Prostate gland (tissue), 2 donors: ENCODE measurements at regions not wholly inside any gene's neighbourhood (a gene's known extent, or its start where the extent isn't known, plus 50 kb on each side); places are given as distances from the start of the nearest gene placed in this dataset.

Experiments
- DNase-seq: peaks from one replicate; pipeline ENCODE4 v3.0.0-alpha.2; 2019; ENCODE audit warnings: low spot score
- H3K27ac ChIP-seq, 2 donors: fragments of 200-600 bp; sonication (generic); 2 replicates each; pipeline ENCODE4 v1.5.1; 2017 to 2019
- H3K27me3 ChIP-seq: fragments of 200-600 bp; sonication (generic); replicated peaks from 2 replicates; pipeline ENCODE4 v1.5.1; 2019; ENCODE audit not compliant: insufficient read depth
- H3K36me3 ChIP-seq, 2 donors: fragments of 200-600 bp; sonication (generic); 1 replicate in 1 of 2; 2 replicates in 1 of 2; pipeline versions ENCODE4 v1.5.1 to v1.8.1; 2017 to 2019
- H3K4me1 ChIP-seq: fragments of 200-600 bp; sonication (generic); replicated peaks from 2 replicates; pipeline ENCODE4 v1.5.1; 2019
- H3K4me3 ChIP-seq, 2 donors: fragments of 200-600 bp; sonication (generic); 2 replicates each; pipeline ENCODE4 v1.5.1; 2017 to 2019
- H3K9me3 ChIP-seq: fragments of 200-600 bp; sonication (generic); 2 replicates; pipeline ENCODE4 v1.5.1; 2017
- POLR2A ChIP-seq: fragments of 450-650 bp; IDR thresholded peaks from one replicate; pipeline ENCODE4 v1.6.1; 2016; ENCODE audit warnings: antibody characterized with exemption, mild to moderate bottlenecking
- POLR2AphosphoS5 ChIP-seq: sonication (generic); formaldehyde crosslinking; IDR thresholded peaks from one replicate; pipeline ENCODE4 v1.6.1; 2017; ENCODE audit warnings: antibody characterized with exemption
- WGBS: methylation state at CpG from one replicate; pipeline ENCODE4 v1.1.5; 2018; 5-methylcytosine and 5-hydroxymethylcytosine counted together
- intact Hi-C: fragments of 100-400 bp; cut with DNase I; formaldehyde crosslinking; loops from one replicate; pipeline ENCODE4 v1.14.2; 2022
- TF ChIP-seq, protein P1 (sequence below), 4 experiments: fragments of 200-600 bp in 2 of 4; fragments of 450-650 bp in 2 of 4; sonication (generic) in 2 of 4; IDR thresholded peaks; 1 replicate in 3 of 4; 2 replicates in 1 of 4; pipeline ENCODE4 v1.5.1; 2016 to 2019; ENCODE audit warnings: antibody characterized with exemption in 4 of 4, mild to moderate bottlenecking in 2 of 4, moderate library complexity in 2 of 4

DNA sequence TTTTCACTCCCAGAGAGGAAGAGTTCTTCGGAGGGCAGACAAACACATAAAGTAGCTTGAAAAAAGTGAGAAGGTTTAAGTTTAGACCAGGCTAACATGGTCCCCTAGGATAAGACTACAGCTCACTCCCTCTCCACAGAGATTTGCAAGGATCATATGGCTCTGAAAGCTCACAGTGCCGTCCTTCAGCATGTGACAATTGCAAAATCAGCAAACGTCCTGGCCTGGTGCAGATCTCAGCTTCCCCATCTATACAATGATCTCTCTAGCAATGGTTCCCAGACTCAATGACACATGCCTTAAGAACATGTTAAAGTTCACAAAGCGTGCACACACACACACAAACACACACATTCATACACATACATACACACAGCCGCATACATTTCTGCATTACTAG is 327.6 kb downstream of the ACTL7B start:
- intact Hi-C loops = no loop called here
- H3K36me3 ChIP-seq = no peaks in the 10 kb centered on the region
- H3K4me3 ChIP-seq = no peak overlapping the region
- H3K9me3 ChIP-seq = no peaks in the 10 kb centered on the region
- no peaks in the 10 kb centered on the region for H3K27me3 ChIP-seq
- no peaks in the 10 kb centered on the region for H3K4me1 ChIP-seq
- 75% methylated on average over 5 of the region's 5 CpGs for WGBS
- no peak for DNase-seq
- TF ChIP-seq POLR2A = no peak
- TF ChIP-seq, protein P1, sequence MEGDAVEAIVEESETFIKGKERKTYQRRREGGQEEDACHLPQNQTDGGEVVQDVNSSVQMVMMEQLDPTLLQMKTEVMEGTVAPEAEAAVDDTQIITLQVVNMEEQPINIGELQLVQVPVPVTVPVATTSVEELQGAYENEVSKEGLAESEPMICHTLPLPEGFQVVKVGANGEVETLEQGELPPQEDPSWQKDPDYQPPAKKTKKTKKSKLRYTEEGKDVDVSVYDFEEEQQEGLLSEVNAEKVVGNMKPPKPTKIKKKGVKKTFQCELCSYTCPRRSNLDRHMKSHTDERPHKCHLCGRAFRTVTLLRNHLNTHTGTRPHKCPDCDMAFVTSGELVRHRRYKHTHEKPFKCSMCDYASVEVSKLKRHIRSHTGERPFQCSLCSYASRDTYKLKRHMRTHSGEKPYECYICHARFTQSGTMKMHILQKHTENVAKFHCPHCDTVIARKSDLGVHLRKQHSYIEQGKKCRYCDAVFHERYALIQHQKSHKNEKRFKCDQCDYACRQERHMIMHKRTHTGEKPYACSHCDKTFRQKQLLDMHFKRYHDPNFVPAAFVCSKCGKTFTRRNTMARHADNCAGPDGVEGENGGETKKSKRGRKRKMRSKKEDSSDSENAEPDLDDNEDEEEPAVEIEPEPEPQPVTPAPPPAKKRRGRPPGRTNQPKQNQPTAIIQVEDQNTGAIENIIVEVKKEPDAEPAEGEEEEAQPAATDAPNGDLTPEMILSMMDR (IDR thresholded peaks at IDR 0.05) = no peak
- no peak for TF ChIP-seq POLR2AphosphoS5
- no peak overlapping the region for H3K27ac ChIP-seq

DNA sequence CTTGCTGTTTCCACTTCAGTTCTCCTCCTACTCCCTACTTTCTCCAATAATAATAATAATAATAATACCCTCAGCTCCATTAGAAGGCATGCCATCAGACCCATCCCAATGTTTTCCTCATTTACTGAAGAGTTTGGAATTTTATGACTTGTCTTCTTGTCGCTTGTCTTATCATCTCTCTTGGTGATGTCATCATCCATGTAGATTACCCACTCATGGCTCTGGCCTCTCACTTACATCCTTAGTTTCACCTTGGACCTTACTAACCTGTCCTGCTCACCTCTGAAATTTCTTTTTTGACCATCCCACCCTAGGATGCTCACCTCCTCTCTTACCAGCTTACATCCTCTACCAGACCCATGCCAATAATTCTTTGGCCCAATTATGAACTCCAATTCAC is 329.3 kb downstream of the ACTL7B start:
- Histone ChIP-seq H3K27ac (no peak overlapping the region), H3K4me3 (no peak overlapping the region), H3K9me3 (no peaks in the 10 kb centered on the region), H3K4me1 (no peaks in the 10 kb centered on the region), H3K36me3 (no peaks in the 10 kb centered on the region), H3K27me3 (no peaks in the 10 kb centered on the region)
- WGBS = 100% methylated on average over 1 of the region's 1 CpG
- DNase-seq = no peak
- intact Hi-C loops = no loop called here
- no peak for TF ChIP-seq POLR2AphosphoS5
- TF ChIP-seq, protein P1 (IDR thresholded peaks at IDR 0.05) = no peak
- TF ChIP-seq POLR2A = no peak

DNA sequence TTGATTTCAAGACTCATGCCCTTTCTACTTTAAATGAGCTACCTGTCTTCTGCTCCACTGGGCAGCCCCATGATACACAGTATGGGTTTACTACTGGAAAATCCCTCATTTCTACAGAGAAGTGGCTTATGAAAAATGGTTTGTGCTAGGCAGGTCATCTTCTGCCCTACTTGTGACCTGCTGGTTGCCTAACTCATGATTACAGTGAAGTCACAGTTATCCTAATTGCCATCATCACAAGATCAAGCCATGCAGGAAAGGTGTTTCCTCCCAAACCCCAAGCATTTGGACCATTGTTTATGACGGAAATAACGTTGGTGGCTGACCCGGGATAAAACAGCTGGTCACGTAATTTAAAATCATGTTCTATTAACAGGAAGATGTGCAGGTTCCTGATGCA is 330.6 kb downstream of the ACTL7B start:
- WGBS = 80% methylated on average over 4 of the region's 4 CpGs
- no peaks in the 10 kb centered on the region for H3K27me3 ChIP-seq
- intact Hi-C loops = no loop called here
- H3K4me3 ChIP-seq = no peak overlapping the region
- DNase-seq = no peak
- no peaks in the 10 kb centered on the region for H3K4me1 ChIP-seq
- no peak overlapping the region for H3K27ac ChIP-seq
- TF ChIP-seq POLR2A (no peak), POLR2AphosphoS5 (no peak)
- TF ChIP-seq, protein P1 (IDR thresholded peaks at IDR 0.05) = no peak
- H3K36me3 ChIP-seq = no peaks in the 10 kb centered on the region
- no peaks in the 10 kb centered on the region for H3K9me3 ChIP-seq

DNA sequence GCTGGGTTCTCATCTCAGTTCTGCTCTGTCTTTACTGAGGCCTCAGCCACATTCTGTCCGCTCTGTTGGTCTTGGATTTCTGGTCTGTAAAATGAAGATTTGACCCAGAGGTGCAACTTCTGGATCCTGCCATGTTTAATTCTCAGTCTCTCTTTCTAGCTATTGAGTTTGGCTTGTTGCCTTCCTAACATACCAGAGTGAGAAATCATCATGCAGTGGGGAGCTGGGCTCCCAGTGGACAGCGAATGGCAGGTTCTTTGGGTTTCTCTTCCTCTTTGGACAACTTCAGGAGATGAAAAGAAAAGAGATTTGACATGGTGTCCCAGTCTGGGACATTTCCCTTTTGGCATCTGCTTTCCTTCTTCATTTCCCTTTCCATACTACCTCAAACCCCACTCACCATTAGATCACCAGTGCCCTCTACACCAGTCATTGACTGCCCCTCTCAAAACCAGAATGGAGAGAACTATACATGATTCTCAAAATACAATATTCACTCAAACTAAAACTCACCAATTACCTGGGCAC is 334.7 kb downstream of the ACTL7B start:
- no peak for DNase-seq
- intact Hi-C loops = no loop called here
- 89% methylated on average over 2 of the region's 2 CpGs for WGBS
- Histone ChIP-seq H3K36me3 (no peaks in the 10 kb centered on the region), H3K4me1 (no peaks in the 10 kb centered on the region), H3K9me3 (no peaks in the 10 kb centered on the region), H3K27me3 (no peaks in the 10 kb centered on the region), H3K27ac (no peak overlapping the region), H3K4me3 (no peak overlapping the region)
- no peak for TF ChIP-seq POLR2AphosphoS5
- TF ChIP-seq, protein P1 (IDR thresholded peaks at IDR 0.05) = no peak
- no peak for TF ChIP-seq POLR2A

DNA sequence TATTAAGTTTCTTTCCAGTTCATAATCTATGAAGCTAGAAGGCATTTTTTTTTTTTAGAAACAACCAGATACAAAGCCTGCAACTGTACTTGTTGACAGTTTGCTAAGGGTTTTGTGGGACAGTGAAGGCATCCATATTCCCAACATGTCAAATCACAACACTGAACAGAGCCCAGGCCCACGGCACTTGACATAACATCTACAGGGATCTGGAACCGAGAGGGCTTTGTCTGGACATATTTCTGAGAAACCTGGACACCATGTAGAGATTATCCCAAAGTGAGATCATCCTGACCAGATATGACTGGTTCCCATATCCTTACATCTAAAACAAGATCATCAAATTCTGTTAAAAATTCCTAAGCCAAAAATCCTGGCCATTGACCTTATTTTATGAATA is 336.3 kb downstream of the ACTL7B start:
- intact Hi-C loops = no loop called here
- no peak for TF ChIP-seq POLR2A
- Histone ChIP-seq H3K4me3 (no peak overlapping the region), H3K27ac (no peak overlapping the region), H3K9me3 (no peaks in the 10 kb centered on the region), H3K27me3 (no peaks in the 10 kb centered on the region), H3K36me3 (no peaks in the 10 kb centered on the region), H3K4me1 (no peaks in the 10 kb centered on the region)
- WGBS = 97% methylated on average over 2 of the region's 2 CpGs
- DNase-seq = no peak
